SK-N-SH (cell line): ENCODE measurements at regions not wholly inside any gene's neighbourhood (a gene's known extent, or its start where the extent isn't known, plus 50 kb on each side); places are given as distances from the start of the nearest gene placed in this dataset.

Experiments used
- EZH2phosphoT487 ChIP-seq: fragments of 200-600 bp; sonication (generic); IDR thresholded peaks from 2 replicates; pipeline ENCODE4 v1.6.1; 2017; ENCODE audit warnings: low read depth, mixed run types, mild to moderate bottlenecking, antibody characterized with exemption, moderate library complexity, borderline replicate concordance
- GABPA ChIP-seq: IDR thresholded peaks from 2 replicates; pipeline ENCODE4 v1.4.0; 2012; ENCODE audit warnings: low read depth, mild to moderate bottlenecking
- MAX ChIP-seq: IDR thresholded peaks from 2 replicates; pipeline ENCODE4 v1.4.0; 2012; ENCODE audit warnings: low read depth
- RAD21 ChIP-seq: IDR thresholded peaks from 2 replicates; pipeline ENCODE4 v1.6.1; 2012; ENCODE audit warnings: mild to moderate bottlenecking, low read length
- USF2 ChIP-seq: fragments of 150-350 bp; IDR thresholded peaks from 2 replicates; pipeline ENCODE4 v1.6.1; 2017; ENCODE audit warnings: antibody characterized with exemption, low read length, low read depth, borderline replicate concordance
- TF ChIP-seq, protein P1 (sequence below): fragments of 200-600 bp; sonication (generic); IDR thresholded peaks from 2 replicates; pipeline ENCODE4 v1.6.1; 2017; ENCODE audit warnings: antibody characterized with exemption, mild to moderate bottlenecking, moderate library complexity
- TF ChIP-seq, protein P2 (sequence below): IDR thresholded peaks from 2 replicates; pipeline ENCODE4; 2012
- TF ChIP-seq, protein P3 (sequence below): IDR thresholded peaks from 2 replicates; pipeline ENCODE4 v1.4.0; 2012; ENCODE audit warnings: low read depth, borderline replicate concordance

DNA sequence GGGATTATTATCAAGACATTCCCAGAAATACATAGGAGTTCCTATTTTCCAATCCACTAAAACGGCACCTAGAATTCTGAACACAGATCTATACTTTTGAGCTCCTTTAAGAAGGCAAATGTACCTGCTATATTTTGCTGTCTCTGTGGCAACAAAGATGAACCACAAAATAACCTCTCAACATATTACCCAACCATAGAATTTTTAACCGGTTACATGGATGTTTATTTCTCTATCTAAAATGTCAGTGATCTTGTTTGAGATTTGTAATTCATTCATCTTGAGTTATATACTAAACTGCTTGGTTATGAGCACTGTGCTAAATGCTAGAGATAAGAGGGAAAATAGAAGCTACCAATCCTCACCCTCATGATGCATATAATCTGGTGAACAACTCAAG lies 117.5 kb upstream of the HMGCLL1 start:
- TF ChIP-seq, protein P1, sequence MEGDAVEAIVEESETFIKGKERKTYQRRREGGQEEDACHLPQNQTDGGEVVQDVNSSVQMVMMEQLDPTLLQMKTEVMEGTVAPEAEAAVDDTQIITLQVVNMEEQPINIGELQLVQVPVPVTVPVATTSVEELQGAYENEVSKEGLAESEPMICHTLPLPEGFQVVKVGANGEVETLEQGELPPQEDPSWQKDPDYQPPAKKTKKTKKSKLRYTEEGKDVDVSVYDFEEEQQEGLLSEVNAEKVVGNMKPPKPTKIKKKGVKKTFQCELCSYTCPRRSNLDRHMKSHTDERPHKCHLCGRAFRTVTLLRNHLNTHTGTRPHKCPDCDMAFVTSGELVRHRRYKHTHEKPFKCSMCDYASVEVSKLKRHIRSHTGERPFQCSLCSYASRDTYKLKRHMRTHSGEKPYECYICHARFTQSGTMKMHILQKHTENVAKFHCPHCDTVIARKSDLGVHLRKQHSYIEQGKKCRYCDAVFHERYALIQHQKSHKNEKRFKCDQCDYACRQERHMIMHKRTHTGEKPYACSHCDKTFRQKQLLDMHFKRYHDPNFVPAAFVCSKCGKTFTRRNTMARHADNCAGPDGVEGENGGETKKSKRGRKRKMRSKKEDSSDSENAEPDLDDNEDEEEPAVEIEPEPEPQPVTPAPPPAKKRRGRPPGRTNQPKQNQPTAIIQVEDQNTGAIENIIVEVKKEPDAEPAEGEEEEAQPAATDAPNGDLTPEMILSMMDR = no peak
- TF ChIP-seq, protein P2, sequence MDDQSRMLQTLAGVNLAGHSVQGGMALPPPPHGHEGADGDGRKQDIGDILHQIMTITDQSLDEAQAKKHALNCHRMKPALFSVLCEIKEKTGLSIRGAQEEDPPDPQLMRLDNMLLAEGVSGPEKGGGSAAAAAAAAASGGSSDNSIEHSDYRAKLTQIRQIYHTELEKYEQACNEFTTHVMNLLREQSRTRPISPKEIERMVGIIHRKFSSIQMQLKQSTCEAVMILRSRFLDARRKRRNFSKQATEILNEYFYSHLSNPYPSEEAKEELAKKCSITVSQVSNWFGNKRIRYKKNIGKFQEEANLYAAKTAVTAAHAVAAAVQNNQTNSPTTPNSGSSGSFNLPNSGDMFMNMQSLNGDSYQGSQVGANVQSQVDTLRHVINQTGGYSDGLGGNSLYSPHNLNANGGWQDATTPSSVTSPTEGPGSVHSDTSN = no peak
- TF ChIP-seq GABPA (no peak), EZH2phosphoT487 (no peak), MAX (no peak), USF2 (no peak), RAD21 (no peak)
- TF ChIP-seq, protein P3, sequence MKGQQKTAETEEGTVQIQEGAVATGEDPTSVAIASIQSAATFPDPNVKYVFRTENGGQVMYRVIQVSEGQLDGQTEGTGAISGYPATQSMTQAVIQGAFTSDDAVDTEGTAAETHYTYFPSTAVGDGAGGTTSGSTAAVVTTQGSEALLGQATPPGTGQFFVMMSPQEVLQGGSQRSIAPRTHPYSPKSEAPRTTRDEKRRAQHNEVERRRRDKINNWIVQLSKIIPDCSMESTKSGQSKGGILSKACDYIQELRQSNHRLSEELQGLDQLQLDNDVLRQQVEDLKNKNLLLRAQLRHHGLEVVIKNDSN = no peak
